SH-SY5Y (cell line): ENCODE measurements at regions not wholly inside any gene's neighbourhood (a gene's known extent, or its start where the extent isn't known, plus 50 kb on each side); places are given as distances from the start of the nearest gene placed in this dataset.

Source experiments
- GATA2 ChIP-seq: IDR thresholded peaks from 2 replicates; pipeline ENCODE4 v1.6.1; 2011; ENCODE audit warnings: mild to moderate bottlenecking, low read depth, low read length
- GATA3 ChIP-seq: IDR thresholded peaks from 2 replicates; pipeline ENCODE4 v1.6.1; 2011; ENCODE audit warnings: low read depth, mild to moderate bottlenecking, low read length, moderate library complexity

GRCh38 chr2:7674606-7675005, 757.4 kb downstream of the RNF144A start:
- TF ChIP-seq GATA3: no peak
- no peak for TF ChIP-seq GATA2
